HG02981 (cell line): ENCODE measurements at regions not wholly inside any gene's neighbourhood (a gene's known extent, or its start where the extent isn't known, plus 50 kb on each side); places are given as distances from the start of the nearest gene placed in this dataset.

Experiments used
- ATAC-seq: cut with Tn5 transposase; IDR thresholded peaks from one replicate; pipeline ENCODE4 v1.9.1; 2021; ENCODE audit warnings: mild to moderate bottlenecking, moderate library complexity; ENCODE audit not compliant: unreplicated experiment

DNA sequence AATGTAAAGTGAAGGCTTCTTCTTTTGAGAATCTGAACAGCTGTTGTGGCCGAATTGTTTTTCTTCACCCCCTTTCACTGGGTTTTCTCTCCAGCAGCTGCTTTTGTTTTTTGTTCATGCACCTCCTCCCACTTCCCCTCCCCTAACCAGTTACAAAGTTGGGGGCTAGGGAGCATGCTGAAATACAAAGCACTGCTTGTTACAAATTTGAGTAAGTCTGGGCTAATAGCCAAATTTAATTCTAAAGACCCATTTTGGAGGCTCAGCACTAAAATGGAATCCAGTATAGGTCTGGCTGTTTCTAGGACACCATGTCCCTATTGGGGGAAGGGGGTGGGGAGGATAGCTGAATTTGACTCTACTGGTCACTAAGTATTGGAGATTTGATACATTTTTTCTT is 89.2 kb upstream of the GPM6B start:
- no peak for ATAC-seq

DNA sequence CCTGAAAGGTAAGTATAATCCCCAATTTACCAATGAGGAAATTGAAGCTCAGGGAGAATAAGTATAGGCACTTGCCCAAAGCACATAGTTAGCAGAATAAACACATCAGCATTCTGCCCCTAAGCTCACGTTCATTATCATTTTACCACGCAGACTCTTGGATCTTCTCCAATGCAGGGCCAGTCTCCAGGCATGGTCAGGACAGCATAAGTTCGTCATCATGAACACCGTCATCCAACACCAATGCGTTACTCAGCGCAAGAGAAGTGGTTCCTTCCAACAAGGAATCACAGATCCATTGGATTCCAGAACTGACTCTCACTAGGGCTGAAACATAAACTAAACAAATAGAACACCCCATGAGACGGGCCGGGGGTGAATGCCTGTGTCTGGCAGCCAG is 86.5 kb upstream of the GPM6B start:
- no peak for ATAC-seq

DNA sequence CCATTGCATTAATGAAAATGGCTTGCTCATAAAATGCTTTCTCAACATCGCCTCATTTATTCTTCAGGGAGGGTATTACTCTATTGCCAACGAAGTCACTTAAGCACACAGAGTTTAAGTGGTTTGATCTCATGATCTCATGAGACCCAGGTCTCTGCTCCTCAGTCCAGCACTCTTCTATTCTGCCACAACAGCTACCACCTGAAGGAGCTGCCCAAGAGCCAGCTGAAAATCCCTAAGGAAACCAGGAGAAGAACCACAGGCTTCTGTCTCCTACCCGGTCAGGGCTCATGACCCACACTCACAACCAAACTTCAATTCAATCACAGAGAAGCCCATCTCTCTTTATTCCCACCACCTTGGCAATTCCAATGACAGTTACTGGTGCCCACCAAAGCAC is 85.5 kb upstream of the GPM6B start:
- no peak for ATAC-seq

DNA sequence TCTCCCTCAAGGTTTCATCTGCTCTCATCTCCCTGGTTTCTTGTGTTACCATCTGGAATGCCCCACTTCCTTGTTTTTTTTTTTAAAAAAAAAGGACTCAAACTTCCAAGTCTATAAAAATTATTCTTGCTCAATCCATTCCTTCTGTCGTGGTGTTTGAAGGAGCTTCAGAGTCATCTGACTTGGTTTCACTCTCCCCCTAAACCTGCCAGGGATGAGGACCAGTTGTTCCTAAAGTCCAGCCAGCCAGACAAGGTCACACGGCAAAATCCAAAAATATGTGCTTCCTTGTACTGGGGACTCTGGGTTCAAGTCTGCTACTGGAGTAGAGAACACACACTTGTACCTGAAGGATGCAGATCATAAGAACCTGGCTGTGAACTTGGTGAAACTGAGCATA is 84.5 kb upstream of the GPM6B start:
- ATAC-seq: no peak

DNA sequence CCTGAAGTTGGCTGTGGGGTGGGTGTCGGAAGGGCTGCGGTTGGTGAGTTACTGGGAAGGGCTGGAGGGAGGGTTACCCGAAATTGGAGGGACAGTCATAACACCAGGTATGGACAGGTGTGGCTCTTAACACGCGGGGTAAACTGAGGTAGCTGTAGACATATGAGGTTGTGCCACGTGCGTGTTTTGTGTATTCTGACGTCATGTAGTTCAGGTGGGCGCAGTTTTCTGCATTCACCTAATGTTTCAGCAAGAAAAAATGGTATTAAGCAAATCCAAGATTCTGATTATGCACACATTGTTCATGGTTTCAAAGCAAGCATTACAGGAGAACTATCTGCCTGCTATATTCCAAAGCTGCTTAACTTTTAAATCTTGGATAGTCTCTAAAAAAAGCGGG is 83.5 kb upstream of the GPM6B start:
- no peak for ATAC-seq

DNA sequence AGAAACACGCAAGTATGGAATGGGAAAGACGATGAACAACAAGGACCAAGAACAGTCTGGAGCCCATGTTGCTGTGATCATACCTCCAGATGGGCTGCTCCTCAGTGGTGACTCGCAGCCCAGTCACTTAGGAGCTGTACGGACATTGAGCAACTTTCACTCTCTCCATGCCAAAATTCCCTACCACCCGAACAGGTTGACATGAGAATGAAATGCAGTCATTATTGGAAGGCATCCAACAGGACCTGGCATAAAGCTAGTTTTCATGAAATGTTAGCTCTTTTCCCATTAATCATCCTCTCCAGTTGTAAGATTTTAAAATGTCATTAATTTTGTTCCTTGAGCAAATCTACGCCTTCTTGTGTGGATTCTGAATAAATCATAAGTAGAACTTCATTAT is 82.7 kb upstream of the GPM6B start:
- no peak for ATAC-seq

DNA sequence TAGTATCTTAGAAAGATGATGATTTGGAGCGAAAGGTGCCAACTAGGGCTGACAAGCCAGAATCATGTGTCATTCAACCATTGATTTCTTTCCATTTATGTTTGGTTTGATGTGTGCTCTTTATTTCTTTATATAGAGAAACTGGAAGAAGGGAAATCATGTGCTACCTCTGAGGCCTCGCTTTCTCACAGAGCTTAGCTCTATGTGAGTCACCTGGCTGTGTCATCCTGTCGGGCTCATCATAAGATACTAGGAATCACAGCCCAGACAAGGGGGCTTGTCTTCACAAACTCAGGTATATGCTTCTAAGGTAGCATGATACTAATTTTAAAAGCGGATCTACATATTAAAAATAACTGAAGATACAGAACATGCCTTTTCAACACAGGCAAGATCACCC is 81.7 kb upstream of the GPM6B start:
- no peak for ATAC-seq

DNA sequence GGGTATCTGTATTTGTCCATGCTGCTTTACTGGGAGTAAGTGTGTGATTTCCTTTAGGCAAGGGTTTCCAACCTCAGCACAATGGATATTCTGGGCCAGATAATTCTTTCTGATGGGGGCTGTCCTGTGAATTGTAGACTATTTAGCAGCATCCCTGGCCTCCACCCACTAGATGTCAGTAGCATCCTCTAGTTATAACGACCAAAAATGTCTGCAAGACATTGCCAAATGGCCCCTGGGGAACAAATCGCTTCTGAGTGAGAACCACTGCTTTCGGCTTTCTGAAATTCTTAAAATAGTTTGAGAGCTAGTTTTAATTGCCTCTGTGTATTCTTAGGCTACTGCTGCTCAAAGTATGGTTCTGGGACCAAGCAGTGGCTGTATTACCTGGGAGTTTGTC is 81.2 kb upstream of the GPM6B start:
- peak; percentile 50 for ATAC-seq

DNA sequence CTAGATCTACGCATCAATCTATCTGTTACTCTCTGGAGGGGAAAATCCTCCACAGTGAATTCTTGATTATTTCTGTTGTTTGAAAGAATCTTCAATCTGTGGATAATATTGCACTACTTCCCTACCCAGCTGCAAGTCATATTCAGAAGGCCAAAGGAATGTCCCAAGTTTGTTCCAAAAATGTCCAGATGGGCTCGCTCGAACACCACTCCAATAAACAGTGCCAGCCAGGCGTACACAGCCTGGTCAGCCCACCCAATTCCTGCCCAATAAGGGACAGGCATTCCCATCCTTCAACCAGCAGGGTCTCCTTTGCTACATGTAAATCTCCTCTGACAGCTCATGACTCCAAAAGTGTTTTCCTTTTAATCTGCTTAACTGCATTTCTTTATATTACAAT is 80.7 kb upstream of the GPM6B start:
- ATAC-seq: no peak

DNA sequence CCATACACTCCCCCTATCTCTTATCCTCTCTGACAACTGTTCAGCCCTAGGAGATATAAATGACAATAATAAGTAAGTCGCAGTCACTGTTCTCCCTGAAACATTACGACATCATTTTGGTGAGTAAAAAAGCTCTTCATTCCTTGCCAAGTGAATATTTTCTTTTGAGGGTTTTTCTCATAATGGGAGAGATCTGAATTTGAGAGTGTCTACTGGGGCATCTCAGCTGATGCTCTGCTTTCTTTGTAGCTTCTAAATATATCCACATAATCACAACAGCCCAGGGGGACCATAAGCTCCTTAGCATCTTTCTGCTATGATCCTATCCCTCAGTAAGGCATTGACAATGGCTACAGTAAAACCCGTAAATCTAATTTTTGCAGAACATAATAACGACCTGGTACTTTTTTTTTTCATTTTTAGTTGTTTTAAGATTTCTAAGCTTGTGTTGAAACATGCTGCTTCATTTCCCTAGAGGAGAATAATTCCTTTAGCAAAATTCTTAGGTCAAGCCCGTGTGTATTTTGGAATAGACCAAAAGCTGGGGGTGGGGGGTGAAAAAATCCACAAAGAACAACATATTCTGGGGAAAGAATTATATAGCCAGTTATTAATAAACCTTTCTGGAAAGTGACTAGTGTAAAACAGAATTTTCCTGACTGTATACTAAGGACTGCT is 78.1 kb upstream of the GPM6B start:
- no peak for ATAC-seq

DNA sequence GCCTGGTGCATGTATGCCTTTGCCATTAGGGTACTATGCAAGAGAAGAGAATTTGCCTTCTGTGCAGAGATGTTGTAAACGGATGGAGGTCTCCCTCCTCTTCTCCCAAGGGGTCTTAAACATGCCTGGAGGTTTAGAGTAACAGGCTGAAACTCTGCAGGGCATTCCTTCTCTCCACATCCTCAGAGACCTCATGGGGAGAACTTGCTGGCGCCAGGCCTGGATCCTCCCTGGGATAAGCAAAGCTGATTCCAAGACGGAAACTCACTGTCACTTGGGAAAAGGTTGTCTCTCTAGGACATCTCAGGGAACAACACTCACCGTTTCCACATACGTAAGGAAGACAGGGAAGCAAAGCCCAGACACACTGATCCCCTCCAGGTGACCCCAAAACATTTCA is 76.9 kb upstream of the GPM6B start:
- no peak for ATAC-seq

DNA sequence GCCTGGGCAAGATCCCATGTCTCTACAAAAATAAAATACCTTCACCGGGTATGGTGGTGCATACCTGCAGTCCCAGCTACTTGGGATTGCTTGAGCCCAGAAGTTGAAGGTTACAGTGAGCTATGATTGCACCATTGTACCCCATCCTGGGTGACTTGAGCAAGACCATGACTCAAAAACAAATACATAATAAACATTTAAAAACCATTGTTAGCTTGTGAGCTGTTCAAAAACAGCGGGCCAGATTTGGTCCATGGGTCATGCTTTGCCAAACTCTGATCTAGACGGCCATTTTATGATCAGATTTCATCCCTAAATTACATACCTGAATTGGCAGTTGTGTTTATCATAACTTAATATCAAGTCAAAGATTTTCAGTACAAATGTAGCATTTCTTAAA is 76.0 kb upstream of the GPM6B start:
- ATAC-seq: no peak

DNA sequence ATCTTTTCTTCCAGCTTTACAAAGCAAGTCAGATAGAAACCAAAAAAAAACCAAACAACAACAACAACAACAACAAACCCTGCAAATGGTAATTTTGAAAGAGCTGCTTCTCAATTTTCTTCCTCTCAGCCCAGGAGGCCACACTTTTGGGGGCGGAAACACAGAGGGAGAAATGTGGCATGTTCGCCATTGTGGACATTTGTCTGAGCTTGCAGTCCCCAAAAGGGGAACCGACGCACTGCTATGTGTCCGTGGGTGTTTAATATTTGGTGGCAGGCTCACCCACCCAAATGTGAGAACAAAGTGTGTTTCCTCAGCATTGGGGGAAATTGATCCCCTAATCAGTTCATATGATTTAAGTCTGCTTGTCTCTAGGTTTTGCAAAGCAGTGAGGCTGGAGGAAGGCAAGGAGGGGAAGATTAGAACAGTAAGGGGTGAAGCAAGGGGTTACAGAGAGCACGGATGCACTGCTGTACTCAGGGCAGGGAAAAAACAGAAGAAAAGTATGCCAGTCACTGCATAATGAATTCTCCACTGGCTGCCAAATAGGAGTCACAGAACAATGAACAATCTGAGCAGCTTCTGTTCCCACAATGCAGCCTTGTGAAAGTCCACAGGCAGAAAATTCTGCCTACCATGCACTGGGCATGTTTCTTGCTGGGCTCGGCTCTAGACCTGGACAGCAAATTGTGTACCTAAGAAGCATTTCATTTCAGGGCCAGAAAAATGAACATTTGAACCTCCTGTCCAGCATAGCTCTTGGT is 74.7 kb upstream of the GPM6B start:
- no peak for ATAC-seq

DNA sequence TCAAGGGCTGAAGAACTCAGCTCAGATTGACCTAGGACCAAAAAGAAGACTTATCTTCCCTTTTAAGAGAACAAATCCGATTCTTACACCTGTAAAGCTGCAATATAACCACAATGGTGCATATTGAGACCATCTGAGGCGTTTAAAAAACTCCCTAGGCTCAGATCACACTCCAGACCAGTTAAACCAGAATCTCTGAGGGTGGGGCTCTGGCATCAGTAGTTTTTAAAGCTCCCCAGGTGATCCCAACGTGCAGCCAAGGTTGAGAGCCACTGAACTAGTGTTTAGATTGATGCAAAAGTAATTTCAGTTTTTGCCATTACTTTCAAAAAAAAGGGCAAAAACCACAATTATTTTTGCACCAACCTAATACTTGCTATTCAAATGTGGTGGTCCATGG is 73.9 kb upstream of the GPM6B start:
- no peak for ATAC-seq

DNA sequence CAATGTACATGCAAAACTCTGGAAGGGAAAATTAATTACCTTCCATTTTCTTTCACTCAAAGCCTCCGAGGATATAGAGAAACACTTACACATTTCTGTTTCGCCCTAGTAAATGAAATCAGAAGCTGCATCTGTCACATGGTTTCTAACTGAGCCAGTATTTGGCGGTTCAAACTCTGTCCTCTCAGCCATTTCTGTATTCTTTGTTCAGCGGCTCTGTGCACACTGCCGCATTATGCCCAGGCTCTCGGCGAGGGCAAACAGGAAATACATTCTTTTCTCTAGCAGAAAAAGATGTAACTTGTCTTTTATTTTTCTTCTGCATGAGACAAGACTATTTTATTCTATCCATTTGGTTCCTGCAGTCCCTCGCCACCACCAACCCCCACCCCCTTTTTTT is 71.4 kb upstream of the GPM6B start:
- ATAC-seq: no peak

DNA sequence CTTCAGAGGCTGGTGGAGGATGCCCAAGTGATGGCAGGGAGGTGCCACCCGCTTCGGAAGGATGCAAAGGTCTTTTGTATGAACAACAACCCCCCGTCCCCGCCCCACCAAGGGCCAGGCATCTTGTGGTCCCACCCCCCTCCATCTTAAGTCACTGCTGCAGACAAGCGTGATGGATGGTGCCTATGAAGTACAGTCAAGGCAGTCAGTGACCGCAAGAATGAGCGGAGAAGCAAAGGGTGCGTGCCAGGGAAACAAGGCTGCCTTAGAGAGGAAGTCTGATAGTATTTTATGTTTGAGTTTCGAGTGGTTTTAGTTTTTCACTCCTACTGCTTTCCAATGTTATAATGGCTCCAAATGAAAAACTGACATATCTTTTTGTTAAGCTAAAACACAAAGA is 68.7 kb upstream of the GPM6B start:
- ATAC-seq: no peak

DNA sequence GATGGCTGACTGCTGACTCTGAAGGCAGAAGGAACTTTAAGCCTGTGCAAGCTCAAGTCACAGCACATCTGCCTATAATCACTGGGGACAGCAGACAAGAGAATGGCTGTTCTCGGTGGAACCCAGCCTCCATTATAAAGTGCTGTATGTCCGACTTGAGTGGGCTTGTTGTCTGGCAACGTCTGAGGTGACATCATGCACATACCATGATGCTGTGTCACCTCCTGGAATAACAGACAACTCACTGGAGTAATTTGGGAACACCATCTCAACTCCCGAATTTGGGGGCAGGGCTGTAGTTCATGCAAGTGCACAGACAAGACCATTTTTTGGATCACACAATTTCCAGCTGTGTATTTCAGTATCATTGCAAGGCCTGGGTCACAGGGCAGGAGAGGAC is 59.8 kb upstream of the GPM6B start:
- ATAC-seq: no peak

DNA sequence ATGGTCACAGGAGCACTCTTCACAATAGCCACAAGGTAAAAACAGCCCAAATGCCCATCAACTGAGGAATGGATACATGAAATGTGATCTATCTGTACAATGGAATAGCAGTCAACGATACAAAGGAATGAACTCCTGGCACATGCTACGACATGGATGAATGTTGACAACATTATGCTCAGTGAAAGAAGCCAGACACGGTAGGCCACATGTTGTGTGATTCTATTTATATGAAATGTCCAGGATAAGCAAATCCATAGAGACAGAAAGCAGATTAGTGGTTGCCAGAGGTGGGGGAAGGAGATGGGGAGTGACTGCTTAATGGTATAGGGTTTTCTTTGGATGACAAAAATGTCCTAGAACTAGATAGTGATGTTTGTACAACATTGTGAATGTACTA is 58.7 kb upstream of the GPM6B start:
- ATAC-seq: no peak

DNA sequence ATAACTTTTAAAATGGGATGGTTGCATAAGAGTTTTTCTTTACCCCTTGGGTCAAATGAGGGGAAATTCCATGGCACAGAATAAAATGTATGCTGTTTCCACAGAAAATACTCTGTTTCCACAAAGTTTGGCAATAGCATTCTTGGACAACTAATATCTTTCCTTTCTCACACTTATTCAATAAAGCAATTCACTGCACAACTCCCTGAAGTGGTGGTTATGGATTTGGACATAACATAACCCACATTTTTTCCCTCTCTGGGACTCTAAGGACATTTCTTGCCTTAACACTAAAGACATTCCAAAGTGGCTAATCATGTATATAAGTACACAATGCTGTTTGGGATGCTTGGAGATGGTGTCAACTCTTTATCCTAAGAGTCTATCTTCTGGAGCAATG is 51.7 kb upstream of the GPM6B start:
- no peak for ATAC-seq
